Transverse colon (tissue), 4 donors: ENCODE measurements at regions not wholly inside any gene's neighbourhood (a gene's known extent, or its start where the extent isn't known, plus 50 kb on each side); places are given as distances from the start of the nearest gene placed in this dataset.
"Not testable (repeated sequence)": the region's sequence is repeated elsewhere in the genome, so short reads cannot be mapped to it uniquely, and the experiment has no call there.

Source experiments
- DNase-seq: peaks from one replicate; pipeline ENCODE4 v3.0.0-alpha.2; 2019
- H3K27ac ChIP-seq, 4 donors: fragments of 200-600 bp; sonication (generic); 2 replicates each; pipeline ENCODE4 v1.5.1; 2016 to 2018; ENCODE audit warnings: inconsistent platforms in 4 of 4
- H3K27me3 ChIP-seq: fragments of 200-600 bp; sonication (generic); 2 replicates; pipeline ENCODE4 v1.5.1; 2017; ENCODE audit warnings: inconsistent platforms
- H3K36me3 ChIP-seq, 4 donors: fragments of 200-600 bp; sonication (generic); 2 replicates each; pipeline ENCODE4 v1.5.1; 2017 to 2019; ENCODE audit warnings: inconsistent platforms in 4 of 4
- H3K4me1 ChIP-seq, 4 donors: fragments of 200-600 bp; sonication (generic); 2 replicates each; pipeline ENCODE4 v1.5.1; 2017 to 2020; ENCODE audit warnings: inconsistent platforms in 4 of 4
- H3K4me3 ChIP-seq, 4 donors: fragments of 200-600 bp; sonication (generic); 1 replicate in 1 of 4; 2 replicates in 3 of 4; pipeline versions ENCODE4 v1.5.1 to v1.6.1; 2017 to 2019; ENCODE audit warnings: inconsistent platforms in 4 of 4
- H3K9me3 ChIP-seq, 2 donors: fragments of 200-600 bp; sonication (generic); 2 replicates each; pipeline ENCODE4 v1.5.1; 2017 to 2019; ENCODE audit warnings: inconsistent platforms in 2 of 2
- CTCF ChIP-seq, 5 experiments: fragments of 200-600 bp in 3 of 5; fragments of 450-650 bp in 2 of 5; sonication (generic) in 3 of 5; IDR thresholded peaks; 1 replicate in 2 of 5; 2 replicates in 3 of 5; pipeline ENCODE4 v1.5.1; 2016 to 2017; ENCODE audit warnings: antibody characterized with exemption in 5 of 5, inconsistent platforms in 3 of 5, mild to moderate bottlenecking in 2 of 5, moderate library complexity in 1 of 5
- EP300 ChIP-seq: sonication (generic); formaldehyde crosslinking; IDR thresholded peaks from one replicate; pipeline ENCODE4 v1.6.1; 2017; ENCODE audit warnings: antibody characterized with exemption, low read depth
- POLR2A ChIP-seq: fragments of 450-650 bp; IDR thresholded peaks from one replicate; pipeline ENCODE4 v1.6.1; 2016; ENCODE audit warnings: antibody characterized with exemption, mild to moderate bottlenecking, moderate library complexity
- POLR2AphosphoS5 ChIP-seq, 3 donors: sonication (generic); formaldehyde crosslinking; IDR thresholded peaks; one replicate each; pipeline ENCODE4 v1.6.1; 2016; ENCODE audit warnings: antibody characterized with exemption in 3 of 3
- WGBS, 2 donors: methylation state at CpG; one replicate each; pipeline ENCODE4 v1.1.5; 2018; ENCODE audit warnings: low coverage in 1 of 2; 5-methylcytosine and 5-hydroxymethylcytosine counted together
- in situ Hi-C, 4 donors: fragments of 200-750 bp; cut with MboI; loops; one replicate each; pipeline versions ENCODE4 v1.15.0 to v1.15.1; 2017; ENCODE audit warnings: low sequenced_read_pairs in 3 of 4, low pct_ligation_motif_present in 1 of 4, low pct_unique_long_range_greater_than_20kb in 1 of 4
- intact Hi-C: fragments of 100-400 bp; cut with DNase I; formaldehyde crosslinking; loops from one replicate; pipeline ENCODE4 v1.15.1; 2023; ENCODE audit warnings: low total_unique reads

- peaks cover 0 to 17% (median 8%) of the 10 kb centered on the region in 4 donors for H3K4me1 ChIP-seq
- in situ Hi-C loops (no loop called here), intact Hi-C loops (no loop called here)
- no peaks in the 10 kb centered on the region for H3K9me3 ChIP-seq
- 95 to 96% methylated on average over 3 to 6 of the region's 6 CpGs for WGBS, 2 donors
- H3K36me3 ChIP-seq: no peaks in the 10 kb centered on the region
- DNase-seq: no peak
- no peak overlapping the region for H3K27ac ChIP-seq
- TF ChIP-seq POLR2AphosphoS5 (IDR thresholded peaks at IDR 0.05): no peak
- H3K27me3 ChIP-seq: no peaks in the 10 kb centered on the region
- no peak overlapping the region for H3K4me3 ChIP-seq
Measured at GRCh38 chr2:44103639-44104038, 65.0 kb upstream of the PPM1B start.

- Histone ChIP-seq H3K4me1 (peaks cover 0 to 17% (median 8%) of the 10 kb centered on the region in 4 donors), H3K27ac (no peak overlapping the region), H3K36me3 (no peaks in the 10 kb centered on the region), H3K27me3 (no peaks in the 10 kb centered on the region), H3K9me3 (no peaks in the 10 kb centered on the region), H3K4me3 (no peak overlapping the region)
- intact Hi-C loops (no loop called here), in situ Hi-C loops (no loop called here)
- 39 to 50% methylated on average over 1 of the region's 1 CpG for WGBS, 2 donors
- TF ChIP-seq POLR2A: no peak
- no peak for TF ChIP-seq CTCF (IDR thresholded peaks at IDR 0.05)
- TF ChIP-seq EP300: no peak
- peak in 1 of 3 donors; percentile 18 for TF ChIP-seq POLR2AphosphoS5 (IDR thresholded peaks at IDR 0.05)
- no peak for DNase-seq
Measured at GRCh38 chr2:44104855-44105271, 63.8 kb upstream of the PPM1B start.

- H3K27ac ChIP-seq, H3K36me3 ChIP-seq, H3K4me3 ChIP-seq, intact Hi-C loops, H3K9me3 ChIP-seq, in situ Hi-C loops, H3K27me3 ChIP-seq: not testable (repeated sequence)
- H3K4me1 ChIP-seq: peaks cover 0 to 17% (median 6%) of the 10 kb centered on the region in 4 donors
- peak; percentile 29 for DNase-seq
- WGBS, 2 donors: 69 to 86% methylated on average over 4 to 9 of the region's 9 CpGs
Measured at GRCh38 chr2:44106509-44106908, 62.2 kb upstream of the PPM1B start.

- Histone ChIP-seq H3K9me3 (no peaks in the 10 kb centered on the region), H3K27ac (no peak overlapping the region), H3K4me3 (no peak overlapping the region), H3K27me3 (no peaks in the 10 kb centered on the region), H3K36me3 (no peaks in the 10 kb centered on the region), H3K4me1 (peaks cover 0 to 17% (median 7%) of the 10 kb centered on the region in 4 donors)
- no peak for DNase-seq
- intact Hi-C loops (no loop called here), in situ Hi-C loops (no loop called here)
- WGBS, 2 donors: 44 to 67% methylated on average over 1 to 5 of the region's 5 CpGs
- TF ChIP-seq CTCF (IDR thresholded peaks at IDR 0.05): no peak
- TF ChIP-seq POLR2A: no peak
- TF ChIP-seq EP300: no peak
- TF ChIP-seq POLR2AphosphoS5 (IDR thresholded peaks at IDR 0.05): no peak
Measured at GRCh38 chr2:44107086-44107740, 61.5 kb upstream of the PPM1B start.

GRCh38 chr2:44107974-44108373, 60.7 kb upstream of the PPM1B start:
- intact Hi-C loops: no loop called here
- no peaks in the 10 kb centered on the region for H3K9me3 ChIP-seq
- TF ChIP-seq POLR2A: no peak
- TF ChIP-seq EP300: no peak
- no peak for TF ChIP-seq CTCF (IDR thresholded peaks at IDR 0.05)
- no peak for TF ChIP-seq POLR2AphosphoS5 (IDR thresholded peaks at IDR 0.05)
- no peak overlapping the region for H3K27ac ChIP-seq
- H3K36me3 ChIP-seq: no peaks in the 10 kb centered on the region
- no peaks in the 10 kb centered on the region for H3K27me3 ChIP-seq
- WGBS, 2 donors: 67 to 84% methylated on average over 1 to 3 of the region's 3 CpGs
- DNase-seq: no peak
- peaks cover 0 to 17% (median 7%) of the 10 kb centered on the region in 4 donors for H3K4me1 ChIP-seq
- in situ Hi-C loops: no loop called here
- H3K4me3 ChIP-seq: no peak overlapping the region
